CD14-positive monocyte (primary cell): ENCODE measurements at regions not wholly inside any gene's neighbourhood (a gene's known extent, or its start where the extent isn't known, plus 50 kb on each side); places are given as distances from the start of the nearest gene placed in this dataset.

Source experiments
- DNase-seq, 3 donors: peaks; one replicate each; pipeline ENCODE4 v3.0.0-alpha.2; 2011 to 2022
- H2AFZ ChIP-seq: 2 replicates; pipeline ENCODE4 v1.6.0; 2012; ENCODE audit warnings: mild to moderate bottlenecking, low read depth, low read length, inconsistent platforms; ENCODE audit not compliant: insufficient read depth, poor library complexity, severe bottlenecking
- H3K27ac ChIP-seq, 2 donors: 1 replicate in 1 of 2; 2 replicates in 1 of 2; pipeline ENCODE4 v1.5.1; 2012 to 2013; ENCODE audit warnings: low read length in 2 of 2, control low read depth in 1 of 2, inconsistent platforms in 1 of 2, low read depth in 1 of 2, mild to moderate bottlenecking in 1 of 2
- H3K27me3 ChIP-seq, 2 donors: one replicate each; pipeline versions ENCODE4 v1.6.0 to v1.6.1; 2011 to 2013; ENCODE audit warnings: low read length in 2 of 2; ENCODE audit not compliant: control insufficient read depth in 2 of 2, insufficient read depth in 2 of 2
- H3K36me3 ChIP-seq, 2 donors: replicated peaks in 1 of 2; 1 replicate in 1 of 2; 2 replicates in 1 of 2; pipeline versions ENCODE4 v1.5.1 to v1.6.1; 2012 to 2013; ENCODE audit warnings: low read length in 2 of 2, control low read depth in 1 of 2, inconsistent platforms in 1 of 2, mild to moderate bottlenecking in 1 of 2; ENCODE audit not compliant: insufficient read depth in 2 of 2, control insufficient read depth in 1 of 2
- H3K4me1 ChIP-seq, 2 donors: 1 replicate in 1 of 2; 2 replicates in 1 of 2; pipeline versions ENCODE4 v1.5.1 to v1.6.1; 2012 to 2013; ENCODE audit warnings: low read length in 2 of 2, control low read depth in 1 of 2, inconsistent platforms in 1 of 2, mild to moderate bottlenecking in 1 of 2, moderate library complexity in 1 of 2; ENCODE audit not compliant: insufficient read depth in 2 of 2, control insufficient read depth in 1 of 2
- H3K4me2 ChIP-seq: replicated peaks from 2 replicates; pipeline ENCODE3; 2012; ENCODE audit warnings: low read length, moderate library complexity, mild to moderate bottlenecking; ENCODE audit not compliant: poor library complexity, severe bottlenecking; ENCODE audit errors: extremely low read depth
- H3K4me3 ChIP-seq, 3 experiments: fragments of 200-600 bp in 1 of 3; sonication (generic) in 1 of 3; replicated peaks in 1 of 3; 1 replicate in 2 of 3; 2 replicates in 1 of 3; pipeline ENCODE4 v1.5.1; 2011 to 2013; ENCODE audit warnings: low read length in 3 of 3, mild to moderate bottlenecking in 3 of 3, control low read depth in 2 of 3, low read depth in 2 of 3, inconsistent platforms in 1 of 3, moderate library complexity in 1 of 3
- H3K79me2 ChIP-seq: 2 replicates; pipeline ENCODE4 v1.6.0; 2012; ENCODE audit warnings: mild to moderate bottlenecking, control low read depth, inconsistent platforms, low read length, moderate library complexity; ENCODE audit not compliant: insufficient read depth
- H3K9ac ChIP-seq: 2 replicates; pipeline ENCODE4 v1.6.0; 2017; ENCODE audit warnings: low read length, mild to moderate bottlenecking; ENCODE audit not compliant: insufficient read depth, poor library complexity, severe bottlenecking
- H3K9me3 ChIP-seq, 2 donors: replicated peaks in 1 of 2; 1 replicate in 1 of 2; 2 replicates in 1 of 2; pipeline versions ENCODE4 v1.5.1 to v1.6.1; 2012 to 2013; ENCODE audit warnings: low read length in 2 of 2, control low read depth in 1 of 2; ENCODE audit not compliant: control insufficient read depth in 1 of 2, insufficient read depth in 1 of 2
- H4K20me1 ChIP-seq: 2 replicates; pipeline ENCODE4 v1.6.0; 2012; ENCODE audit warnings: mild to moderate bottlenecking, low read length, control low read depth, moderate library complexity; ENCODE audit not compliant: insufficient read depth
- H3K27ac Mint-ChIP-seq, 7 donors: one replicate each; pipeline ENCODE4 v1.8.0; 2020; ENCODE audit warnings: mild to moderate bottlenecking in 7 of 7, mixed read lengths in 7 of 7, moderate library complexity in 6 of 7, inconsistent platforms in 2 of 7
- H3K27me3 Mint-ChIP-seq, 3 donors: one replicate each; pipeline ENCODE4 v1.8.0; 2021 to 2022; ENCODE audit warnings: low read depth in 3 of 3, mild to moderate bottlenecking in 3 of 3, mixed read lengths in 3 of 3, moderate library complexity in 3 of 3, inconsistent platforms in 1 of 3
- H3K36me3 Mint-ChIP-seq, 2 donors: one replicate each; pipeline ENCODE4 v1.8.0; 2020; ENCODE audit warnings: mixed read lengths in 2 of 2, inconsistent platforms in 1 of 2, mild to moderate bottlenecking in 1 of 2
- H3K4me1 Mint-ChIP-seq: one replicate; pipeline ENCODE4 v1.8.0; 2020; ENCODE audit warnings: mild to moderate bottlenecking, mixed read lengths
- H3K4me3 Mint-ChIP-seq, 2 donors: one replicate each; pipeline ENCODE4 v1.8.0; 2020; ENCODE audit warnings: mild to moderate bottlenecking in 2 of 2, mixed read lengths in 2 of 2, moderate library complexity in 1 of 2
- H3K9me3 Mint-ChIP-seq, 7 donors: one replicate each; pipeline ENCODE4 v1.8.0; 2020 to 2022; ENCODE audit warnings: mixed read lengths in 7 of 7, mild to moderate bottlenecking in 6 of 7, moderate library complexity in 6 of 7, inconsistent platforms in 2 of 7
- CTCF ChIP-seq: fragments of 200-600 bp; IDR thresholded peaks from one replicate; pipeline ENCODE4 v1.8.0; 2022; ENCODE audit warnings: antibody characterized with exemption, mild to moderate bottlenecking
- WGBS: methylation state at CpG from one replicate; pipeline ENCODE4 v1.1.5; 2013; ENCODE audit warnings: missing lambda C conversion rate; ENCODE audit not compliant: insufficient coverage; 5-methylcytosine and 5-hydroxymethylcytosine counted together
- intact Hi-C, 2 donors: fragments of 100-400 bp; cut with micrococcal nuclease; formaldehyde crosslinking; loops; one replicate each; pipeline versions ENCODE4 v1.15.0 to v1.15.1; 2023

GRCh38 chr12:75670216-75670615, 158.8 kb upstream of the KRR1 start:
- no peak overlapping the region for H3K4me2 ChIP-seq

GRCh38 chr12:75666939-75667334, 155.5 kb upstream of the KRR1 start:
- no peak overlapping the region for H3K9ac ChIP-seq
- no peaks in the 10 kb centered on the region for H3K79me2 ChIP-seq
- intact Hi-C loops: no loop called here
- no peak overlapping the region for H3K27ac Mint-ChIP-seq
- no peaks in the 10 kb centered on the region for H3K9me3 ChIP-seq
- no peaks in the 10 kb centered on the region for H3K36me3 ChIP-seq
- H3K27ac ChIP-seq: no peak overlapping the region
- no peaks in the 10 kb centered on the region for H3K36me3 Mint-ChIP-seq
- no peak overlapping the region for H3K4me2 ChIP-seq
- H3K27me3 Mint-ChIP-seq: peaks cover 0 to 4% (median 1%) of the 10 kb centered on the region in 3 donors
- no peaks in the 10 kb centered on the region for H4K20me1 ChIP-seq
- no peaks in the 10 kb centered on the region for H3K27me3 ChIP-seq
- H3K4me1 Mint-ChIP-seq: no peaks in the 10 kb centered on the region
- no CpG with 5 or more reads among the region's 2 CpGs for WGBS
- H3K4me3 ChIP-seq: no peak overlapping the region
- H3K4me3 Mint-ChIP-seq: no peak overlapping the region
- H2AFZ ChIP-seq: no peak overlapping the region
- H3K4me1 ChIP-seq: no peaks in the 10 kb centered on the region
- no peaks in the 10 kb centered on the region for H3K9me3 Mint-ChIP-seq
- no peak for TF ChIP-seq CTCF
- no peak for DNase-seq

More at GRCh38 chr12:75670216-75670615, 158.8 kb upstream of the KRR1 start:
- Histone ChIP-seq H3K79me2 (no peaks in the 10 kb centered on the region), H2AFZ (no peak overlapping the region), H3K27ac (no peak overlapping the region), H3K36me3 (no peaks in the 10 kb centered on the region), H3K4me3 (no peak overlapping the region), H3K4me1 (no peaks in the 10 kb centered on the region), H3K9me3 (no peaks in the 10 kb centered on the region), H4K20me1 (no peaks in the 10 kb centered on the region), H3K9ac (no peak overlapping the region), H3K27me3 (no peaks in the 10 kb centered on the region)
- TF ChIP-seq CTCF: no peak
- DNase-seq: no peak
- Mint-ChIP-seq H3K4me1 (no peaks in the 10 kb centered on the region), H3K4me3 (no peak overlapping the region), H3K9me3 (peaks cover 0 to 1% (median 0%) of the 10 kb centered on the region in 7 donors), H3K27me3 (peaks cover 0 to 3% (median 1%) of the 10 kb centered on the region in 3 donors), H3K27ac (no peak overlapping the region), H3K36me3 (no peaks in the 10 kb centered on the region)
- WGBS: 94% methylated on average over 3 of the region's 5 CpGs
- intact Hi-C loops: no loop called here
